ENCODE measurements at regions not wholly inside any gene's neighbourhood (a gene's known extent, or its start where the extent isn't known, plus 50 kb on each side); places are given as distances from the start of the nearest gene placed in this dataset.

DNA sequence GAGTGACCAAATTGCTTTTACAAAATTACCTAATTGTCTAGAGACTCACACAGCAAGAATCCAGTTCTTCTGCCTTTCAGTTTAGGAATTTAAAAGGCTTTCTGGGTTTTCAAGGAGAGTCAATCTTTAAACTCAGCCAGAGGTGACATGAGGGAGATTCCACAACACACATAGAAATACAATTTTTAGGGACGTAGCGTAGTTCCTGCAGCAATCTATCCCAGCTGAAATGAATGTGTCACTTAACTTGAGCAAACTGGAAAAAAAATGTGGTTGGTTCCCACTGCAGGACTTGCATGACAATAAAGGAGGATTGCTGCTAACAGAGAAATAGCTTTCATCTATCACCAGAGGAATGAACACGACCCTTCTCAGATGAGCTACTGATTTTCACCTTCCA lies 269.7 kb downstream of the OTOL1 start:
- Histone ChIP-seq H3K27ac (ENCODE audit: low read depth, low read length, poor library complexity, severe bottlenecking) (no peak overlapping the region), H3K36me3 (ENCODE audit: insufficient read depth, low read length) (no peaks in the 10 kb centered on the region), H3K79me2 (ENCODE audit: insufficient read depth, low read depth, low read length) (no peaks in the 10 kb centered on the region), H3K9me2 (ENCODE audit: insufficient read depth, low read length) (no peaks in the 10 kb centered on the region), H4K20me1 (ENCODE audit: insufficient read depth, low read length) (no peaks in the 10 kb centered on the region), H3K9me3 (ENCODE audit: low read length) (no peaks in the 10 kb centered on the region), H3K4me2 (ENCODE audit: low read length) (no peak overlapping the region), H3K4me1 (ENCODE audit: insufficient read depth, low read length, poor library complexity, severe bottlenecking) (no peaks in the 10 kb centered on the region), H3K4me3 (ENCODE audit: low read depth, low read length, poor library complexity, severe bottlenecking) (no peak overlapping the region), H2AFZ (ENCODE audit: low read length) (no peak overlapping the region)
- intact Hi-C loops (cut with micrococcal nuclease; ENCODE audit: unreplicated experiment) = no loop called here
- ChIA-PET CTCF (ENCODE audit: unreplicated experiment) (no interaction called here), POLR2A (interaction anchor here (1.0 kb wide), 1 partner anchor 16 kb away, joined by 3 read pairs; no protein-coding TSS in a partner anchor)
- no TSS peak for BruUV-seq (replicated peaks)
- TF ChIP-seq CTCF (conservative IDR thresholded peaks at IDR 0.05; ENCODE audit: low read length) (no peak), EZH2phosphoT487 (IDR thresholded peaks at IDR 0.05; ENCODE audit: borderline replicate concordance, low read depth, low read length) (no peak)
- no peak for DNase-seq (ENCODE audit: low spot score)

DNA sequence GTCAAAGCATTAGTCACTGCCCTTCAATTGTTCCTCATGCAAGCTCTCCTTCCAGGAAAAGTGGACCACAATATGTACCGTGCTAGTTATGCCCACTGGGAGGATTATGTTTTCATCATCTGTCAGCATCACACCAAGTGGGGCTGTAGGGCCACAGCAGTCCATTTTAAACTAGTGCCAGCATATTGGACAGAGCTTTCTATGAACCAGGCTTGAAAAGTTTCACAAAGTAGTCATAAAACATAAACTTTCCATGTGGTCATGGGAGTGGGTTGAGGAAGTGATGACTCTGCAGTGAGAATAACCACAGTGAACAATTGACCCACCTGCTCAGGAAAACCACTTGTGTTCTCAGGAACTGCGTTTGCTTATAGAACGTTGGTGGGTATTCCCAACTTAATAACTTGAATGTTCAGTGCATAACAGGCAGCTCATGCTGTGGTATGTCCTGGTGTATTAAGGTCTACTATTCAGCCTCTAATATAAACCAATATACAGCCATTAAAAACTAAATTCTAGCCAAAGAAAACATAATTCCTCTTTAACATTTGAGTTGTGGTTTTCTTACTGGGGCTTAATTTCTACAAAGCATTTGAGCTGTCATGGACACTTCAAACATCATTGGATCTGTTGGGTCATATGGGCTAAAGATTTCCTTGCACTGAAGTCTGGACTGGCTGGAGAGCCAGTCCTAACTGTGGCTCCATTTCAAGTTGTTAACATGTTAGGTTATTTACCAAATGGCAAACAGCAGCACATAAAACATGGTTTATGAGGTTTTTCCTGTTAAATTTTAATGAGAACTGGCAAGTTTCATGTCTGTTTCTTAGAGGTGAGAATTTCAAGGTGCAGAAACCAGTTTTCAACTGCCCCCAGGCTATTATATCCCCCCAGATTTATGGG lies 274.1 kb downstream of the OTOL1 start:
- Histone ChIP-seq H3K27ac (ENCODE audit: low read depth, low read length, poor library complexity, severe bottlenecking) (no peak overlapping the region), H3K79me2 (ENCODE audit: insufficient read depth, low read depth, low read length) (no peaks in the 10 kb centered on the region), H3K4me1 (ENCODE audit: insufficient read depth, low read length, poor library complexity, severe bottlenecking) (no peaks in the 10 kb centered on the region), H2AFZ (ENCODE audit: low read length) (no peak overlapping the region), H3K9me2 (ENCODE audit: insufficient read depth, low read length) (no peaks in the 10 kb centered on the region), H3K9me3 (ENCODE audit: low read length) (no peaks in the 10 kb centered on the region), H3K36me3 (ENCODE audit: insufficient read depth, low read length) (no peaks in the 10 kb centered on the region), H3K4me3 (ENCODE audit: low read depth, low read length, poor library complexity, severe bottlenecking) (no peak overlapping the region), H4K20me1 (ENCODE audit: insufficient read depth, low read length) (no peaks in the 10 kb centered on the region), H3K4me2 (ENCODE audit: low read length) (no peak overlapping the region)
- BruUV-seq (replicated peaks) = no TSS peak
- POLR2A ChIA-PET = no interaction called here
- DNase-seq (ENCODE audit: low spot score) = no peak
- no peak for TF ChIP-seq EZH2phosphoT487 (IDR thresholded peaks at IDR 0.05; ENCODE audit: borderline replicate concordance, low read depth, low read length)
- no peak for TF ChIP-seq CTCF (conservative IDR thresholded peaks at IDR 0.05; ENCODE audit: low read length)
- CTCF ChIA-PET (ENCODE audit: unreplicated experiment) = no interaction called here
- intact Hi-C loops (cut with micrococcal nuclease; ENCODE audit: unreplicated experiment) = no loop called here

DNA sequence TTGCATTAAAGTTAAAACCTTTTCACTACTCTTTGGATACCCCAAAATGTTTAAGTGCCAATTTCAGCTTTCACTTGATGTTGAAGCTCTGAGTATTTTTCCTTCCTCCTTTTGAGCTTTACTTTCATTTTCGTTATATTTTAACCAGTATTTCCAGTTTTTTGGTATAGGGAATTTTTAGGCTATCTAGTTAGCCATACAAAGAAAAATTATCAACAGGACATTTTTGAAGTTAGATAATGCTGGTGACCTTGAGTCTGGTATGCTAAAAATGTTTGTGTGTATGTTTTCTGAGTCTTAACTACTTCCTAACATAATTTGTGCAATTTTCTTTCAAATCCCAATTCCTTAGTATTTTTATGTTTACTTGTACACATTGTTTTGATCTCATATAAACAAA lies 284.8 kb downstream of the OTOL1 start:
- no peaks in the 10 kb centered on the region for H4K20me1 ChIP-seq (ENCODE audit: insufficient read depth, low read length)
- CTCF ChIA-PET (ENCODE audit: unreplicated experiment) = no interaction called here
- H3K36me3 ChIP-seq (ENCODE audit: insufficient read depth, low read length) = no peaks in the 10 kb centered on the region
- DNase-seq (ENCODE audit: low spot score) = no peak
- intact Hi-C loops (cut with micrococcal nuclease; ENCODE audit: unreplicated experiment) = no loop called here
- no peaks in the 10 kb centered on the region for H3K4me1 ChIP-seq (ENCODE audit: insufficient read depth, low read length, poor library complexity, severe bottlenecking)
- H3K9me2 ChIP-seq (ENCODE audit: insufficient read depth, low read length) = no peaks in the 10 kb centered on the region
- H3K4me3 ChIP-seq (ENCODE audit: low read depth, low read length, poor library complexity, severe bottlenecking) = no peak overlapping the region
- no peaks in the 10 kb centered on the region for H3K79me2 ChIP-seq (ENCODE audit: insufficient read depth, low read depth, low read length)
- TF ChIP-seq EZH2phosphoT487 (IDR thresholded peaks at IDR 0.05; ENCODE audit: borderline replicate concordance, low read depth, low read length) (no peak), CTCF (conservative IDR thresholded peaks at IDR 0.05; ENCODE audit: low read length) (no peak)
- H3K9me3 ChIP-seq (ENCODE audit: low read length) = no peaks in the 10 kb centered on the region
- H3K27ac ChIP-seq (ENCODE audit: low read depth, low read length, poor library complexity, severe bottlenecking) = no peak overlapping the region
- POLR2A ChIA-PET = interaction anchor here (0.7 to 0.9 kb wide), 2 partner anchors 16 to 500 kb away, joined by 3 to 4 read pairs; no protein-coding TSS in a partner anchor
- no TSS peak for BruUV-seq (replicated peaks)
- no peak overlapping the region for H3K4me2 ChIP-seq (ENCODE audit: low read length)
- H2AFZ ChIP-seq (ENCODE audit: low read length) = no peak overlapping the region

Data from OCI-LY7 (cell line).